Kidney (tissue), 13 donors: ENCODE measurements at regions not wholly inside any gene's neighbourhood (a gene's known extent, or its start where the extent isn't known, plus 50 kb on each side); places are given as distances from the start of the nearest gene placed in this dataset.

Experiments used
- DNase-seq, 5 donors: peaks; one replicate each; pipeline ENCODE4 v3.0.0-alpha.2; 2013 to 2020
- FAIRE-seq: peaks from 2 replicates; lab custom pipeline; 2012; peaks lifted over from hg19 to GRCh38; lab: Jason Lieb, UNC
- H3K27ac ChIP-seq, 2 donors: one replicate each; pipeline ENCODE4 v1.7.0; 2013; ENCODE audit warnings: low read depth in 2 of 2, low read length in 2 of 2, inconsistent platforms in 1 of 2
- H3K27me3 ChIP-seq: one replicate; pipeline ENCODE4 v1.7.1; 2013; ENCODE audit warnings: low read length, inconsistent platforms; ENCODE audit not compliant: control insufficient read depth, insufficient read depth
- H3K36me3 ChIP-seq, 3 donors: one replicate each; pipeline versions ENCODE4 v1.7.0 to v1.7.1; 2013; ENCODE audit warnings: low read length in 3 of 3, control low read depth in 1 of 3, inconsistent platforms in 1 of 3; ENCODE audit not compliant: insufficient read depth in 3 of 3, control insufficient read depth in 2 of 3
- H3K4me1 ChIP-seq, 3 donors: one replicate each; pipeline versions ENCODE4 v1.7.0 to v1.7.1; 2013; ENCODE audit warnings: low read length in 3 of 3, inconsistent platforms in 1 of 3, low read depth in 1 of 3; ENCODE audit not compliant: control insufficient read depth in 2 of 3, insufficient read depth in 2 of 3
- H3K4me3 ChIP-seq, 3 donors: one replicate each; pipeline versions ENCODE4 v1.7.0 to v1.8.1; 2013; ENCODE audit warnings: low read length in 3 of 3, control low read depth in 1 of 3, inconsistent platforms in 1 of 3
- H3K9ac ChIP-seq, 3 donors: one replicate each; pipeline versions ENCODE4 v1.7.0 to v1.7.1; 2013; ENCODE audit warnings: low read length in 3 of 3, control low read depth in 1 of 3, inconsistent platforms in 1 of 3
- H3K9me3 ChIP-seq, 3 donors: one replicate each; pipeline versions ENCODE4 v1.7.0 to v1.7.1; 2013; ENCODE audit warnings: low read length in 3 of 3, control low read depth in 1 of 3, inconsistent platforms in 1 of 3; ENCODE audit not compliant: control insufficient read depth in 2 of 3, insufficient read depth in 1 of 3
- CTCF ChIP-seq: IDR thresholded peaks from 3 replicates; pipeline ENCODE4 v1.5.1; 2012; ENCODE audit warnings: mild to moderate bottlenecking, moderate library complexity, borderline replicate concordance; ENCODE audit not compliant: insufficient read depth; ENCODE audit errors: extremely low read depth
- intact Hi-C: fragments of 100-400 bp; cut with DNase I; formaldehyde crosslinking; loops from one replicate; pipeline ENCODE4 v1.11.1; 2022
- donor health status: control.
- donor health status: control.
- donor health status: control.
- donor health status: control.
- donor health status: control.
- donor health status: DM: yes; HTN: yes; CAD: no.
- donor health status: Normal renal cell carcinoma (clear cell type).

- DNase-seq (no peak), FAIRE-seq (no peak)
- TF ChIP-seq CTCF: no peak
- H3K27ac ChIP-seq: no peak overlapping the region
- H3K27me3 ChIP-seq: no peaks in the 10 kb centered on the region
- H3K4me1 ChIP-seq: no peaks in the 10 kb centered on the region
- no peaks in the 10 kb centered on the region for H3K9me3 ChIP-seq
- no peak overlapping the region for H3K9ac ChIP-seq
- no peak overlapping the region for H3K4me3 ChIP-seq
- intact Hi-C loops: no loop called here
- H3K36me3 ChIP-seq: no peaks in the 10 kb centered on the region
Measured at GRCh38 chr11:92506809-92507336, 282.3 kb downstream of the FAT3 start.

- Histone ChIP-seq H3K4me3 (no peak overlapping the region), H3K9me3 (no peaks in the 10 kb centered on the region), H3K9ac (no peak overlapping the region), H3K27ac (no peak overlapping the region), H3K27me3 (no peaks in the 10 kb centered on the region), H3K4me1 (no peaks in the 10 kb centered on the region), H3K36me3 (no peaks in the 10 kb centered on the region)
- FAIRE-seq: no peak
- no peak for DNase-seq
- no peak for TF ChIP-seq CTCF
- intact Hi-C loops: no loop called here
Measured at GRCh38 chr11:92510591-92510990, 286.0 kb downstream of the FAT3 start.

- intact Hi-C loops: no loop called here
- no peaks in the 10 kb centered on the region for H3K27me3 ChIP-seq
- no peak overlapping the region for H3K9ac ChIP-seq
- H3K9me3 ChIP-seq: no peaks in the 10 kb centered on the region
- no peaks in the 10 kb centered on the region for H3K36me3 ChIP-seq
- FAIRE-seq (no peak), DNase-seq (no peak)
- no peak overlapping the region for H3K4me3 ChIP-seq
- no peaks in the 10 kb centered on the region for H3K4me1 ChIP-seq
- no peak for TF ChIP-seq CTCF
- H3K27ac ChIP-seq: no peak overlapping the region
Measured at GRCh38 chr11:92511522-92512203, 287.0 kb downstream of the FAT3 start.
